ENCODE measurements at regions not wholly inside any gene's neighbourhood (a gene's known extent, or its start where the extent isn't known, plus 50 kb on each side); places are given as distances from the start of the nearest gene placed in this dataset.
"Not testable (repeated sequence)": the region's sequence is repeated elsewhere in the genome, so short reads cannot be mapped to it uniquely, and the experiment has no call there.

DNA sequence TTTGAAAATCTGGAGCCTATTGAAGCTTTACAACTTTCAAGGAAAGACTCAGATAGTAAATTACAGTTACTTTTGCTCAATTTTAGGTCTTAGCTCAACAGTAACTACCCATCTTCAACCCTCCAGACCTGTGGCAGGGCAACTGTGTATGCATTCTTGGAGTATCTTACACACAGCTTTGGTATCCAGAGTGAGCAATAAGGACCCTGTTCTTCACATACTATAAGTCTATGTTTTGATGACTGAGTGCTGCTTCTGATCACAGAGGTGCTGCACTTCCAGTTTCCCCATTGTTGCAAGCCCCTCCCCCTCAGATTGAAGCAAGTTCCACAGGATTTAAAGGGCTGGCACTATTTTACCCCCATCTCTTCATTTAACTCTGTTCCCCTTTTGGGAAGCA is 737.4 kb upstream of the GRAMD2B start:
- no peak for DNase-seq (ENCODE audit: low spot score)
- Mint-ChIP-seq H3K4me1 (ENCODE audit: low read depth) (no peaks in the 10 kb centered on the region), H3K36me3 (ENCODE audit: low read depth) (no peaks in the 10 kb centered on the region), H3K4me3 (ENCODE audit: low read depth) (no peak overlapping the region), H3K27ac (no peak overlapping the region), H3K27me3 (ENCODE audit: low read depth) (no peaks in the 10 kb centered on the region), H3K9me3 (peaks cover 4% of the 10 kb centered on the region)
- intact Hi-C loops (cut with micrococcal nuclease) = no loop called here

DNA sequence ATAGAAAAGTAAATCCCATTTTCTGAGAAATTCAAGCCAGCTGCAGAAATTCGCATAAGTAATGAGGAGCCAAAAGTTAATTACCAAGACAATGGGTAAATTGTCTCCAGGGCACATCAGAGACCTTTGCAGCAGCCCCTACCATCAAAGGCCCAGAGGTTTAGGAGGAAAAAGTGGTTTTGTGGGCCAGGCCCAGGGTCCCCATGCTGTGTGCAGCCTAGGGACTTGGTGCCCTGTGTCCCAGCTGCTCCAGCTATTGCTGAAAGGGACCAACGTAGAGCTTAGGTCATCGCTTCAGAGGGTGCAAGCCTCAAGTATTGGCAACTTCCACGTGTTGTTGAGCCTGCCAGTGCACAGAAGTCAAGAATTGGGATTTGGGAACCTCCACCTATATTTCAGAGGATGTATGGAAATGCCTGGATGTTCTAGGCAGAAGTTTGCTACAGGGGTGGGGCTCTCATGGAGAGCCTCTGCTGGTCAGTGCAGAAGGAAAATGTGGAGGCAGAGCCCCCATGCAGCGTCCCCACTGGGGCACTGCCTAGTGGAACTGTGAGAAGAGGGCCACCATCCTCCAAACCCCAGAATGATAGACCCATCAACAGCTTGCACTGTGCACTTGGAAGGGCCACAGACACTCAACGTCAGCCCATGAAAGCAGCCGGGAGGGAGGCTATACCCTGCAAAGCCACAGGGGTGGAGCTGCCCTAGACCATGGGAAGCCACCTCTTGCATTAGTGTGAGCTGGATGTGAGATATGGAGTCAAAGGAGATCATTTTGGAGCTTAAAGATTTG is 731.3 kb upstream of the GRAMD2B start:
- H3K36me3 Mint-ChIP-seq (ENCODE audit: low read depth); H3K27me3 Mint-ChIP-seq (ENCODE audit: low read depth); H3K4me1 Mint-ChIP-seq (ENCODE audit: low read depth); H3K9me3 Mint-ChIP-seq; intact Hi-C loops (cut with micrococcal nuclease); DNase-seq (ENCODE audit: low spot score); H3K4me3 Mint-ChIP-seq (ENCODE audit: low read depth); H3K27ac Mint-ChIP-seq: not testable (repeated sequence)

DNA sequence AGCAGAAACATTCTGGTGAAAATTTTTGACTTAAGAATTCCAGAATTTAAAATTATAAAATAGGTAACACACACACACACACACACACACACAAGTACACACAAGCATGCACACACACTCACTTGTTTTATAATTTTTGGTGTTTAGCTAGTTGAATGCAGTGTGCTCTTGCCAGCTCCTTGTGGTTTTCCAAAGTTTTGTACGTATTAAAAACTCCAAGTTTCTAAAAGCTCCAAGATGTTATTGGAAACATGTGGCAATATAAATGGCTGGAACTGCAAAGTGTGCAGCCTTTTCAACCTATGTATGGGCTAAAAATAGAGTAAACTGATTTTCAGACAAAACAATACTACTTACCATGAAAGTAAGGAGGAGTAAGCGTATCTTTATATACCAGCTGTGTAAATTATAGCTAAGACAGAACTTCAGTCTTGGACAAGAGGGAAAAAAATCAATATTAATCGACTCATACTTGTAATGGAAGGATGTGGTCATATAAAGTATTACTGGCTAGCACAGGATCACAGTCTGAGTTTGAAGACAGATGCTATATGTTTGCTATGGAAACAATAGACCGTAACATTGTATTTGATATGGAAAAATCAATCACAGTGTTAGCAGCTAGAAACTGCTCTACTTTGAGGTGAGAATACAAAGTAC is 727.1 kb upstream of the GRAMD2B start:
- Mint-ChIP-seq H3K4me1 (ENCODE audit: low read depth) (no peaks in the 10 kb centered on the region), H3K27me3 (ENCODE audit: low read depth) (no peaks in the 10 kb centered on the region), H3K4me3 (ENCODE audit: low read depth) (no peak overlapping the region), H3K27ac (no peak overlapping the region), H3K36me3 (ENCODE audit: low read depth) (no peaks in the 10 kb centered on the region), H3K9me3 (peaks cover under 1% of the 10 kb centered on the region)
- intact Hi-C loops (cut with micrococcal nuclease) = no loop called here
- no peak for DNase-seq (ENCODE audit: low spot score)

DNA sequence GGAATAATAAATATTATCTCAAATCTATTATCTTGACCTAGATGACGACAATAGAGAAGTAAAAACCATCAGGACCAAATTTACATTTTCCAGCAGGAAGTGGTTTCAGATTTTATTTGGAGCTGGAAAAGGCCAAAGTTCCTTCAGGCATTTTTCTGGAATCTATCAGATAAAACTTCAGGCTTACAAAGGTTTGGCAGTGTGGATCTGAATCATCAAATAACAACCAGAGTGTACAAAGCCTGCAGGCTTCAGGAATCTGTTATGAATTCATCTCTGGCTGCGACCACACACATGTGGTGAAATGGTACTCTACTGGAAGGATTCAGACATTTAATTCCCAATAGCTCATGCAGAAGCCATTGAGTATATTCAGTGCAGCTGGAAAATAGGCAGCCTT is 726.4 kb upstream of the GRAMD2B start:
- Mint-ChIP-seq H3K27ac (no peak overlapping the region), H3K27me3 (ENCODE audit: low read depth) (no peaks in the 10 kb centered on the region), H3K4me1 (ENCODE audit: low read depth) (no peaks in the 10 kb centered on the region), H3K9me3 (no peaks in the 10 kb centered on the region), H3K36me3 (ENCODE audit: low read depth) (no peaks in the 10 kb centered on the region), H3K4me3 (ENCODE audit: low read depth) (no peak overlapping the region)
- DNase-seq (ENCODE audit: low spot score) = no peak
- intact Hi-C loops (cut with micrococcal nuclease) = no loop called here

DNA sequence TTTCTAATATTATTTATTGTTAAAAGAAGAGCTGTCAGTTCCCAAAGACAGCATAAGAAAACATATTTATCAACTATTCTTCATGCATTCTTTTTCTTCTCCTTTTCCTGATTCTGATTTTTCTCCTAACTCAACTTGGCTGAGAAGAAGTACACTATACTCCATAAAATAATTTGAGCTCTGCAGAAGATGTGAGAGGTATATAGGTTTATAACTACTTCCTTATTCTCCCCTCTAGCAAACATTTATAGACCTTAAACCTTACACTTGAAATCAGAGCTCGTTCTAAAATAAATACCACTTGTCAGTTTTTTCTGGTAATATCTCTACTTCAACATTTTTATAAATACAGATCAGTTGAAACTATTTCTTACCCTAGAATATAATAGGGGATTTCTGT is 724.8 kb upstream of the GRAMD2B start:
- DNase-seq (ENCODE audit: low spot score) = no peak
- H3K27me3 Mint-ChIP-seq (ENCODE audit: low read depth) = no peaks in the 10 kb centered on the region
- H3K4me1 Mint-ChIP-seq (ENCODE audit: low read depth) = no peaks in the 10 kb centered on the region
- no peaks in the 10 kb centered on the region for H3K36me3 Mint-ChIP-seq (ENCODE audit: low read depth)
- H3K4me3 Mint-ChIP-seq (ENCODE audit: low read depth) = no peak overlapping the region
- intact Hi-C loops (cut with micrococcal nuclease) = no loop called here
- H3K9me3 Mint-ChIP-seq = no peaks in the 10 kb centered on the region
- no peak overlapping the region for H3K27ac Mint-ChIP-seq

DNA sequence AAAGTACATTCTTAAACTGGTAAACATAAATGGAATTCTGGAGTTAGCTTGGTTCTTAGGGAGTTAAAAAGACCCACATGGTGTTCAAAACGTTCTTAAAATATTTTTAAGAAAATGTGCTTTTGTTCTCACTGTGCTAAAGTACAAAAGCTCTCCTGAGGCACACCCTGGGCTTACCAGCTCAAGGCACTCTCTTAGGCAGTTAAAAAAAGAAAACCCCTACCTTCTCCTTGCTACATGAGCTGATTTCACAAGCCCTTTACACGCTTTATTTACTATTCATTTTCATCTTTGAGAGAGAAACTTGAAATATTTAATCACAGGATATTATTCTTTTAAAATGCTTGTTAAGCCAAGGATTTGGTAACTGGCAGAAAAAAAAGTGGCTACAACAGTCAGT is 723.3 kb upstream of the GRAMD2B start:
- peaks cover 8% of the 10 kb centered on the region for H3K9me3 Mint-ChIP-seq
- no peak overlapping the region for H3K27ac Mint-ChIP-seq
- H3K36me3 Mint-ChIP-seq (ENCODE audit: low read depth) = no peaks in the 10 kb centered on the region
- no peak for DNase-seq (ENCODE audit: low spot score)
- H3K4me1 Mint-ChIP-seq (ENCODE audit: low read depth) = no peaks in the 10 kb centered on the region
- no peak overlapping the region for H3K4me3 Mint-ChIP-seq (ENCODE audit: low read depth)
- intact Hi-C loops (cut with micrococcal nuclease) = no loop called here
- H3K27me3 Mint-ChIP-seq (ENCODE audit: low read depth) = no peaks in the 10 kb centered on the region

DNA sequence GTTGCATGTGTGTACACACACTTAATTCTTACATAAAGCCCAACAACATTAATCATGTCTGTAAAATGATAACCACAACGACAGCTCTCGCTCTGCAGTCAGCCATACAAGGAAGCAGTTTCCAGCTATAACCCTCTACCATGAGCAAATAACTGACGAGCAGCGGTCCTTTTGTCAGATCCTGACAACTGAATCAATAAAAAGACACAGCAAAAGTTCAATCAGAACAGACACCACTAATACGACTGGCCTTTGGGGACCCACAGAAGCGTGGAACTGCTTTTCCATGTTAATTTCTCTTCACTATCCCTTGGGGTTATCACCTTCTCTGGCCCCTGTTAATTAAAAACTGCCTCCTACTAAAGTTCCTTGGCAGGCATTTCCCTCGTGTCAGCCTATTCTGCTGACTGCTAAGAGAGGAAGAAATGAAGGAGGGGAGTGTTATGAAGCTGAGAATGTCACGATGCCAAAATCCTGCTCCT is 722.8 kb upstream of the GRAMD2B start:
- DNase-seq (ENCODE audit: low spot score) = no peak
- no peaks in the 10 kb centered on the region for H3K27me3 Mint-ChIP-seq (ENCODE audit: low read depth)
- intact Hi-C loops (cut with micrococcal nuclease) = no loop called here
- no peak overlapping the region for H3K27ac Mint-ChIP-seq
- H3K4me3 Mint-ChIP-seq (ENCODE audit: low read depth) = no peak overlapping the region
- no peaks in the 10 kb centered on the region for H3K36me3 Mint-ChIP-seq (ENCODE audit: low read depth)
- H3K9me3 Mint-ChIP-seq = peaks cover 11% of the 10 kb centered on the region
- H3K4me1 Mint-ChIP-seq (ENCODE audit: low read depth) = no peaks in the 10 kb centered on the region

DNA sequence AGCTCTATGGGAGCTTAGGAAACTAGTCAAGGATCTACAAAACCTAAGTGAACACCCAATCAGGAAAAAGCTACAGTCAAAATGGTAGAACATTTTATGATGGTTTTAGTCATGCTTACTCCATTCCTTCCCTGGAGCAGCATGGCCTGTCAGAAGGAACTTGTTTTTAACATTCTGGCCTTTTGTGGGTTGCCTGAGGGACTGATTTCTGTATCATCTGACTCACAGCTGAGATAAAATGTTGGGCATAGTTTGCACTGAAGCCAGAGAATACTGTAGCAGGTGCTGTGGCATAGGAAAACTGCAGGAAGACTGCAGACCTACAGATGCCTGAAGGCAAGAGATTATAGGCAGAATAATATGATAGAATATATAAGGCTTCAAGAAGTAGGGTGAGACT is 719.6 kb upstream of the GRAMD2B start:
- Mint-ChIP-seq H3K36me3 (ENCODE audit: low read depth) (no peaks in the 10 kb centered on the region), H3K4me1 (ENCODE audit: low read depth) (no peaks in the 10 kb centered on the region), H3K4me3 (ENCODE audit: low read depth) (no peak overlapping the region), H3K9me3 (peaks cover 20% of the 10 kb centered on the region), H3K27me3 (ENCODE audit: low read depth) (no peaks in the 10 kb centered on the region), H3K27ac (no peak overlapping the region)
- no peak for DNase-seq (ENCODE audit: low spot score)
- intact Hi-C loops (cut with micrococcal nuclease) = no loop called here

DNA sequence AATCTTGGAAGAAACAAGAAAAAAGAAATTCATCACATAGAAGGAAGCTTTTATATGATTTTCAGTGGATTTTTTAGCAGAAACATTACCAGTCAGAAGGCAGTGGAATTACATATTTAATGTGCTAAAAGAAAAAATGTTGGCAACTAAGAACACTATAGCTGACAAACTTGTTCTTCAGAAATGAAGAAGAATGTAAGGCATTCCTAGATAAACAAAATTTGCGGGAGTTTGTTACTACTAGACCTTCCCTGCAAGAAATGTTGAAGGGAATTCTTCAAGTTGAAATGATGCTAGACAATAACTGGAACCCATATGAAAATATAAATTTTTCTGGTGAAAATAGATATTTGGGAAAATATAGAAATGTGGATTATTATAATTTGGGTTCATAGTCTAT is 718.3 kb upstream of the GRAMD2B start:
- no peak for DNase-seq (ENCODE audit: low spot score)
- Mint-ChIP-seq H3K27ac (no peak overlapping the region), H3K9me3 (peaks cover 25% of the 10 kb centered on the region), H3K4me1 (ENCODE audit: low read depth) (no peaks in the 10 kb centered on the region), H3K27me3 (ENCODE audit: low read depth) (no peaks in the 10 kb centered on the region), H3K4me3 (ENCODE audit: low read depth) (no peak overlapping the region), H3K36me3 (ENCODE audit: low read depth) (no peaks in the 10 kb centered on the region)
- intact Hi-C loops (cut with micrococcal nuclease) = no loop called here

DNA sequence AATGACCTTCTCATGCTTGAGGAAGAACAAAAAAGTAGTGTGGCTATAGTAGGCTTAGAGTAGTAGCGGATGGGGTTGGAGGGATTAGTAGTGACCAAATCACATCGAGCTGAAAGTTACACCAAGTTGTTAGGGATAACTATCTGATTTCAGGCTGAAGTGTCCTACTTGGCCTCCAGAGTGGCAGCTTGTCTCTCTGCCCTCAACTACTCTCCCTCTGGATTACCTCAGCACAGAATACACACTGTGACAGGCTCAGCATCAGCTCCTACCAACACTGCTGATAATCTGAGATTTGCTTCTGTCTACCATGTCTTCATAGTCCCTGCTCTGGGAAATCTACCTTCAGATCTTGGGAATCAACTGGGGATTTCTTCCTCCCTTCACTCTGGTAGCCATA is 714.6 kb upstream of the GRAMD2B start:
- Mint-ChIP-seq H3K9me3 (peaks cover 25% of the 10 kb centered on the region), H3K36me3 (ENCODE audit: low read depth) (no peaks in the 10 kb centered on the region), H3K4me3 (ENCODE audit: low read depth) (no peak overlapping the region), H3K4me1 (ENCODE audit: low read depth) (no peaks in the 10 kb centered on the region), H3K27me3 (ENCODE audit: low read depth) (no peaks in the 10 kb centered on the region), H3K27ac (no peak overlapping the region)
- no peak for DNase-seq (ENCODE audit: low spot score)
- intact Hi-C loops (cut with micrococcal nuclease) = no loop called here

DNA sequence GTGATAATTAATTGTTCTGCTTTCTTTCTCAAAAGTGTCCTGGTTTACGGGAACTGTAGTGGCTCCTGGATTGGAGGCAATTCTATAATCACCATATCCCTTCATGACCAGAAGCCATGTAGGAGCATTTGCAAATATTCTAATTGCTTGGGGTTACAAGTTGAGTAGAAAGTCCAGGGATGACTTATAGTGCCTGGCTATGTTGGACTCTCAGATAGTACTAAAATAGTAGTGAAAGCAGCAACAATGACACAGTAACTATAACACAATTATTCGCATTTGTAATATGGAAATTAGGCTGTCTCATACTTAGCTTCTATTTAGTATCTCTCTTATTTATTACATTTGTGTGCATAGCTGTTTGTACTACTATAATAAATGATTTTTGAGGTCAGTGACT is 712.5 kb upstream of the GRAMD2B start:
- H3K9me3 Mint-ChIP-seq = peaks cover 11% of the 10 kb centered on the region
- DNase-seq (ENCODE audit: low spot score) = no peak
- H3K27ac Mint-ChIP-seq = no peak overlapping the region
- intact Hi-C loops (cut with micrococcal nuclease) = no loop called here
- H3K36me3 Mint-ChIP-seq (ENCODE audit: low read depth) = no peaks in the 10 kb centered on the region
- H3K4me1 Mint-ChIP-seq (ENCODE audit: low read depth) = no peaks in the 10 kb centered on the region
- H3K4me3 Mint-ChIP-seq (ENCODE audit: low read depth) = no peak overlapping the region
- H3K27me3 Mint-ChIP-seq (ENCODE audit: low read depth) = no peaks in the 10 kb centered on the region

DNA sequence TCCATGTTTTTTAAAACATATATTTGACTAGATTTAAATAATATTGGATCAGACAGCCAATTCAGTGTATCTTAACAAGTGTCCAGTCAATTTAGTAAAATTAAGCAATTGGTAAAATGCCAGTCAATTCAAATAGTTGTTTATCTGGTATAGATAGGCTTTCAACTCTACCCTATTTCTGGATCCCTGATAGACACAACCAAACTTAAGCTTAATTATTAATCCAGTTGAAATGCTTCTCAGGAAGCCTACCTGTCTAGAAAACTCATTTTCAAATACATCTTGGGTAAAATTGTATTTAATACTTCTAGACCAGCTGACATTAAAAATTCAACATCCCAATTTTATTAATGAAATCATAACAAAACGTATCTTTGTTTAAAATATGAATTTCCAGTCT is 710.8 kb upstream of the GRAMD2B start:
- peaks cover 14% of the 10 kb centered on the region for H3K9me3 Mint-ChIP-seq
- no peak overlapping the region for H3K27ac Mint-ChIP-seq
- no peaks in the 10 kb centered on the region for H3K27me3 Mint-ChIP-seq (ENCODE audit: low read depth)
- no peak for DNase-seq (ENCODE audit: low spot score)
- intact Hi-C loops (cut with micrococcal nuclease) = no loop called here
- no peak overlapping the region for H3K4me3 Mint-ChIP-seq (ENCODE audit: low read depth)
- no peaks in the 10 kb centered on the region for H3K36me3 Mint-ChIP-seq (ENCODE audit: low read depth)
- no peaks in the 10 kb centered on the region for H3K4me1 Mint-ChIP-seq (ENCODE audit: low read depth)

DNA sequence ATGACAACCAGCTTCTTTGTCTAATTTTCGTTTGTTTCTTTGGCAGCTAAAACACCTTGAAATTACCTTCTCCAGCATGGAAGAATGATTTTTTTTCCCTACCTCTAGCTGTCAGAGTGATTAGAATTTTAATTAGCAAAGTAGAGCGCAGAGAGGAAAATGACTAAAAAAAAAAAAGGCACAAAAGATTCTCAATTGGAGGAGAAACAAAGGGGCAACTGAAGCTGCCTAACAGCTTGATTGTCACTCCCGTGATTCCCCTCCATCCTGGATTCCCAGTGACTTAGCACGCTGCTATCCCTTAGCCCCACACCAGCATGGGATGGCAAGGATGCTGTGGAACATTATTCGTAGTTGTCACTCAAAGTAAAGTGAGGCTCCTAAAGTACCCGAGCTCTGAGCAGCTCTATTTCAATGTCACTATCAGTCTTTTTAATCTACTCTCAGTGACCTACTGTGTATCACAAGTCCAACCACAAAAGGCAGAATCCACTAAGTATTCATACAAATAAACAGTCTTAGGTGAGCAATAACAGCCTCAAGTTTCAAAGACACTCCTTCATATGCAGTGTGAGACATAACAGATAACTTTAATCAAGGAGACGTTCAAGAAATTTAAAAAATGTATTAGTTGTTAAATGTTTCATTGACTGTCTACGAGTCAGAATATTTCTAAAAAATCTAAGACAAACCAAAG is 710.0 kb upstream of the GRAMD2B start:
- Mint-ChIP-seq H3K27me3 (ENCODE audit: low read depth) (no peaks in the 10 kb centered on the region), H3K36me3 (ENCODE audit: low read depth) (no peaks in the 10 kb centered on the region), H3K4me3 (ENCODE audit: low read depth) (no peak overlapping the region), H3K4me1 (ENCODE audit: low read depth) (no peaks in the 10 kb centered on the region), H3K9me3 (peaks cover 10% of the 10 kb centered on the region), H3K27ac (no peak overlapping the region)
- intact Hi-C loops (cut with micrococcal nuclease) = no loop called here
- no peak for DNase-seq (ENCODE audit: low spot score)

Data from activated T-helper 2 cell treated with anti-CD3 and anti-CD28 coated beads, Interferon-gamma antibody, Interleukin-2, Interleukin-4, amounts not matched to agents 10 μg/mL and 5 μg/mL and 100 μg/mL, durations not matched to agents 14 hours and 24 hours and 36 hours (primary cell).